Posterior cingulate gyrus (tissue), 11 donors: ENCODE measurements at regions not wholly inside any gene's neighbourhood (a gene's known extent, or its start where the extent isn't known, plus 50 kb on each side); places are given as distances from the start of the nearest gene placed in this dataset.

Source experiments
- DNase-seq, 10 donors: peaks; one replicate each; pipeline versions ENCODE4 v3.0.0 to v3.0.0-alpha.2; 2020 to 2021; ENCODE audit warnings: mixed read lengths in 3 of 10
- intact Hi-C: fragments of 100-400 bp; cut with DNase I; formaldehyde crosslinking; loops from one replicate; pipeline ENCODE4 v1.15.1; 2023

GRCh38 chr20:11017446-11017845 lies 343.6 kb upstream of the JAG1 start:
- intact Hi-C loops, result no loop called here
- no peak for DNase-seq

DNA sequence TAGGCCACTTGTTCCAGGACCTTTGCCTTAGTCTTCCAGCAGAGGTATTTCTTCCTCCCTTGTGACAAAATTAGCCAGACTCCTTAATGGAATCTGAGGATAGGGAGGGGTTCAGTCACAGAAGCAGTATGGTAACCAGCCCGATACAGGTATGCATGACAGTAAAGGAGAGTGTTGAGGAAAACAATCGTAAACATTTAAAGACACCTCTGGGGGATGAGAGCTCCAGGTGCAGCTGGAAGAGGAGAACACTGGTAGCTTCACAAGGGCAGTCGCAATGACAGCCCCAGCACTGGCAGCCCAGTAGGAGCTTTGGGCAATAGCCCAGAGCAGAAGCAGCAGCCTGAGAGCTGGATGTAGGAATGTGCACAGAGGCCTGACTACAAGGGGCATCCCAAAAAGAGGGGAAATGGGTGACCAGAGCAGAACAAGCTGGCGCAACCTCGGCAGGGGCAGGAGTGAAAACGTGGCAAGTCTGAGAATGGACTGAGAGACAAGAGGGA lies 344.9 kb upstream of the JAG1 start:
- intact Hi-C loops, result no loop called here

GRCh38 chr20:11020712-11021111 lies 346.9 kb upstream of the JAG1 start:
- intact Hi-C loops, result no loop called here
- DNase-seq, result no peak

More for the DNA sequence above, 344.9 kb upstream of the JAG1 start:
- no peak for DNase-seq

DNA sequence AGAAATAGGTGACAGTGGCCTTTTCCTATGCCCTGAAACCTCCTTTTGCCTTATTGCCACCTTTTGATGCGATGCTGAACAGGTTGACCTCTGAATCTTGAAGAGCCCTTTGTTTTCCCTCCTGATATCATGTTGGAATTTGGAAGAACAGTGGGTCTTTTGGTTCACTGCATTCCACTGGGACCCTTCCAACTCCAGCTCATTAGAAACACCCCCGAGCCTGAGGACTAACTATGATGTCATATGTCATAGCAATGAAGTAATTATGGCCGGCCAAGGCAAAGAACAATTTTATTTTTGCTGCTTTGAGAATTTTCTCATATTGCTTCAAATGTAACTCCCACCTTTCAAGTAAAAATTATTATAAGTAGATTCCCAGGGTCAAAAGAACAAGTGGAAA lies 353.4 kb upstream of the JAG1 start:
- intact Hi-C loops, result no loop called here
- DNase-seq, result no peak

DNA sequence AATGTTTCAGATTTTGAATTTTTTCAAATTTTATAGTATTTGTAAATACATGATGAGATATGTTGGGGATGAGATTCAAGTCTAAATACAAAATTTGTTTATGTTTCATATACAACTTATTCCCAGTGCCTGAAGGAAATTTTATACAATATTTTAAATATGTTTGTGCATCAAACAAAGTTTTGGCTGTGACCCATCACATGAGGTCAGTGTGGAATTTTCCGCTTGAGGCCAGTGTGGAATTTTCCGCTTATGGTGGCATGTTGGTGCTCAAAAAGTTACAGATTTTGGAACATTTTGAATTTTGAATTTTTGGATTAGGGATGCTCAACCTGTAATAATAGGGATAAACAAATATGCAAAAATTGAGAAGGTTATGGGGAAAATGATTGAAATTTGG lies 356.6 kb upstream of the JAG1 start:
- no peak for DNase-seq
- intact Hi-C loops, result no loop called here

DNA sequence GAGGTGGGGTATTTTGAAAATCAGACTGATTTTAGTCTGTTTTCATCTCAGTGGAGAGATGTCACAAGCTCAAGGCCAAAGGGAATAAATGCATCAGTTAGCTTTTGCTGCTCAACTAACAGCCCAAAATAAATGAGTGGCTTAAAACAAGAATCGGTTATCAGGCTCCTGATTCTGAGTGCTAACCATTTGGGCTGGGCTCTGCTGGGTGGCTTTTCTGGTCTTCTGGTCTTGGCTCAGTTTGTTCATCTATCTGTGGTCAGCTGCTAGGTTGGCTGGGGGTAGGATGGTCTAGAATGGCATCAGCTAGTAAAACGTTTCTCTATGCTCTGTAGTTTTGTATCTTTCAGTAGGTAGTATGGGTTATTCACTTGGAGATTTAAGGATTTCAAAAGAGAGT lies 357.5 kb upstream of the JAG1 start:
- intact Hi-C loops, result no loop called here

DNA sequence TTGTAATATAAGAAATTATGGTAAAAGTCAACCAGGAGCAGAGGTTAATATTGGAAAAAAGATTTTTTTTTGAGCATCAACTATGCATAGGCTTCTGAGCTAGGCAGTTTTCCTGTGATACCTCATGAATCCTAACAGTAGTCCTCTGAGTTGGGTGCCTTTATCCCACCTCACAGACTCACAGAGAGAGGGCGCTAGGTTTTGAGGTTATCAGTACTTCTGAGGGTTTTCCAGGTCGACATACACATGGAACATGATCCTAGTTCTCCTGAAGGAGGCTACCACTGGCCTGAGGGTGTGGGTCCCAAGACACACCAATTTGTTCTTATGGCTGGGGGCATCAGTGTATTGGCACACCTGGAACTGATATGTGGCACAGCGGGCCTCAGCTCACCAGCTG lies 358.8 kb upstream of the JAG1 start:
- intact Hi-C loops, result no loop called here
- DNase-seq, result no peak

More for the DNA sequence above, 357.5 kb upstream of the JAG1 start:
- DNase-seq, result no peak

- no peak for DNase-seq
- intact Hi-C loops, result no loop called here
Measured at GRCh38 chr20:11034025-11034424, 360.2 kb upstream of the JAG1 start.

DNA sequence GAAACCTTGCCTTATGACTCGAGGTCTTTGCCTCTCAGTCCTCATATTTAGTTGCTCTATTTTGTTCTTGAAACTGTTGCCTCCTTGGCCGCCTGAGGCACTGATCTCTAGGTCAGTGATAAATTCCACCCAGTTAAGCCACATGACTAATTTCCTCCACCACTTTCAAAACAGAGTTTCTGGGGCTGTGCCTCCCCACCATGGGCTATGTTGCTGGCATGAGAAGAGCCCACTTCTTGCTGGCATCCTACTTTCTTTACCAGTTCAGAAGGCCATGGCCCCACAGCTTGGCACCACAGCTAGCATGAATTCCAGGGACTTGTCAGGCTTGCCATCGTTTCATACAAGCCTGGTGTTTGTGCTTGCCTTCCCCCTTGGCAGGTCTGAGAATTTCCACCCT lies 361.4 kb upstream of the JAG1 start:
- intact Hi-C loops, result no loop called here

GRCh38 chr20:11041396-11041795 lies 367.6 kb upstream of the JAG1 start:
- intact Hi-C loops, result no loop called here
- DNase-seq, result no peak

More for the DNA sequence above, 361.4 kb upstream of the JAG1 start:
- no peak for DNase-seq

DNA sequence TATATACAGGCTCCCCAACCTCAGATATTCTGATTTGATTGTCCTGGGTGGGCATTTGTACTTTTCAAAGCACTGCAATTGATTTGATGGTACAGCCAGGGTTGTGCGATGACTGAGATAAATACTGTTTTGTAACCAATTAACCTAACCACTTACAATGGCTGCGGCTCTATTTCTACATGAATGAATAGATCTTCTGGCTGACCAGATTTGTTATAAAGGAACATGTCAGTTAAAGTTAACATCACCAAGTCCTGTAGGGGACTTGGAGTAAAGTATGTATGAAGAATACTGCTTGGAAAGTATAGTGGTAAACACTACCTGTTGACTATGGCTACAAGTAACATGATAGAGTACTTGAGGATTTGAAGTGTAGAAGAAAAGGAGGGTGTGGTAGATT lies 369.2 kb upstream of the JAG1 start:
- intact Hi-C loops, result no loop called here
- DNase-seq, result no peak

- no peak for DNase-seq
- intact Hi-C loops, result no loop called here
Measured at GRCh38 chr20:11044561-11044960, 370.8 kb upstream of the JAG1 start.

DNA sequence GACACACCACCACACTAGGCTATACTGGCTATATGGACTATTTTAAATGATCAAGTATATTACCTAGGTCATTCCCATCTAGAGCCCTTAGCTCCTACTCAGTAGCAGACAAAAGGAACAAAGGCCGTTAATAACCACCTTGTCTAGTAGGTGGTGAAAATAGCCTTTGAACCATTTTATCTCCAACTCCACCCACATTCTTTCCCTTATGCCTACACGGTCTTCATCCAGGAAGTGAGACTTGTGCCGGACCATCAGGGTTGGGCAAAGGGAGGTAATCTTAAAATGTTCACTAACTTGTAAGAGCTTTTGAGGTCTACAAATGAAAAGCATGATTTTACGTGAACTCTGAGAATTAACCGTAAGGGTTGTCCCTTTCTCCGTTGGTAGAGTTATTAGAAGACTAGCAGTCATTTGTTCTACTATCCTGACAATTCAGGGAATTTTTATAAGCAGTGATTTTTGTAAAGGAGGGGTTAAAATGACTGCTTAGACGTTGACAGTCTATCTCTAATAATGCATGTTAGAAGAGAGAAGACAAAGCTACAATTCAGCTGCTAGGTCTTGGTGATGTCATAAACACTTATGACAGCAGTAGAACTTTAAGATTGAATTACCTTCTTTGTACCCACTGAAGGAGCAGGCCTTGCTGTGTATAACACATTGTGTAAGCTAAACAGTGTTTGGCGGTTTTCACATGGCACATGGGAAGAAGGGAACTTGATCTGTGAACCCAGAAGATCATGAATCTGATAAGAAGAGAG lies 371.8 kb upstream of the JAG1 start:
- DNase-seq, result no peak
- intact Hi-C loops, result no loop called here

DNA sequence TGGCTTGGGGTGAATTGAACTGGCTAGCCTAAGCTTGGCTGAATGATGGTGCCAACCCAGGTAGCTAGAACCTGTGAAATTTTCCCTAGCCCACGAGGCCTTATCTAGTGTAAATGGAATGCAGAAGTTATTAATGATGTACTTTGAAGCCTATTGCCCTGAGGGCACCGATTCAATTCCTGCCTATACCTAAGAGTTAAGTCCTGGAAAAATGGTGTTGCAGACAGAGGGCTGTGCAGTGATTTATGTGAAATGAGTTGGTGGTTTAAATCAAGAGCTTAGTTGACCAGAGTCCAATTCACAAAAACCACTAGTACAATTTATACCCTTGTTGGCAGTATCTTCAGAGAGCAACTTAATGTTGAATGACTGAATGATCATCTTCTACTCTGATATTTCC lies 373.8 kb upstream of the JAG1 start:
- intact Hi-C loops, result no loop called here

DNA sequence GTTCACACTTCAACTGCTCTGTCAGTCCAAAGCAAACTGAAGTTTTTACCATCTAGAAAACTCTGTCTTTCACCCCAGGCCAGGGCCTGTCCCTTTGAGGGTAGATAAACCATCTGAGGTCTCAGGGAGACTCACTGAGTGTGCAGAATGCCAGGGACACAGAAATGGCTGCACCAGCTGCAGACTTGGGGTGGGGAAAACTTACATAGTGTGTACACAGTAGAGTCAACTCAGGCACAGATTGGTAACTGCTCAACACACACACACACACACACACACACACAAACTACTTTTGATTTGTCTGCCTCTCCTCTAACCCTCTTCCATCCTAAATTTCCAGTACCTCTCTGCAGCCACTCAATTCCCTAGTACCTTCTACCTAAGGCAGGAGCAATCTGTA lies 374.9 kb upstream of the JAG1 start:
- intact Hi-C loops, result no loop called here
- no peak for DNase-seq

More for the DNA sequence above, 373.8 kb upstream of the JAG1 start:
- DNase-seq, result no peak

DNA sequence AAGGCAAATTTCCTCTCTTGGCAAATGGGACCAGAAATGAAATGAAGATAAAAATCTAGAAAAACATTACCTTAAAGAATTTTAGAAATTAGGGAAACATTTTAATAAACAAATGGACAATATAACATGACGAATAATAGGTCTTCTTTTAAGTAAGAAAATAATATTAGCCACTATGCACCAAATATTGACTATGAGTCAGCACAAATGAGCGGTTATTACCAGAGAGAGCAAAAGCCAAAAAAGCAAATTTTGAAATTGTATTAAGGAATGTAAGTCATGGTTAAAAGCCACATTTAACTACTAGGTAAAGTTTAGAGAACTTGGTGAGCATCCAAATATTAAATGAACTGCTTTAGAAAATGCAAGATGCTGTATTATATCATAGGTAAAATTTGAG lies 376.6 kb upstream of the JAG1 start:
- intact Hi-C loops, result no loop called here
- DNase-seq, result no peak

DNA sequence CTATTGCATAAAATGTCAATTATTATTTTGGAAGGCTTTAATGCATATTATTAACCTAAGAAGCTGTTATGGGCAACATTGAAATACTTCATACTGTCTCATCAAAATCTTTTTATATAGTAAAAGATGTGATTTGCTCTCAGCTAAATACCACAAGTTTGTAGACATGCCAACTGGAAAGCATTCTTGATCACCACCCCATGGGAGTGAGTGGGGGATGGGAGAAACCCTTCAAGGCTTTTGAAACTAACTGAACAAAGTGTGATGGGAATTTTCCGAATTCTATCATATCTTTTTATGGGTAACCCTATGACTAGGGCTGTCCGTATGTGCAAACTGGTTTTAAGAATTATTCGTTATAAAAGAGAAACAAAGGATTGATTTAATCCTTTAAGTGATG lies 377.3 kb upstream of the JAG1 start:
- no peak for DNase-seq

DNA sequence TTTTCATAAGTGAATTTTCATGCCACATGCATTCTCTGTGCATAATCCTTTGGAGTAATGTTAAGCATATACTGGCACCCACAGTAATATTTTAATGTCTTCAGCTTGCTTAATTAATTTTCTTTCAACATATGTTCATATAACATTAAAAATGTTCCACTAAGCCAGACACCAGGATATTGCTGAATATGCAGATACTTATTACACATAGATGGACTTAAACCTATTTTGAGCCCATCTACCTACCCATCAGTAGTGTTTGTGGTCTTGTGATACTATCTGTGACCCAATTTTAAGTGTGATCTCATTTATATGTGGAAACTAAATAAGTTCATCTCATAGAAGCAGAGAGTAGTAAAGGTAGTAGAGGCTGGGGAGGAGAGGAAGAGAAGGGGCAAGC lies 379.5 kb upstream of the JAG1 start:
- intact Hi-C loops, result no loop called here
- no peak for DNase-seq

More for the DNA sequence above, 377.3 kb upstream of the JAG1 start:
- intact Hi-C loops, result no loop called here

DNA sequence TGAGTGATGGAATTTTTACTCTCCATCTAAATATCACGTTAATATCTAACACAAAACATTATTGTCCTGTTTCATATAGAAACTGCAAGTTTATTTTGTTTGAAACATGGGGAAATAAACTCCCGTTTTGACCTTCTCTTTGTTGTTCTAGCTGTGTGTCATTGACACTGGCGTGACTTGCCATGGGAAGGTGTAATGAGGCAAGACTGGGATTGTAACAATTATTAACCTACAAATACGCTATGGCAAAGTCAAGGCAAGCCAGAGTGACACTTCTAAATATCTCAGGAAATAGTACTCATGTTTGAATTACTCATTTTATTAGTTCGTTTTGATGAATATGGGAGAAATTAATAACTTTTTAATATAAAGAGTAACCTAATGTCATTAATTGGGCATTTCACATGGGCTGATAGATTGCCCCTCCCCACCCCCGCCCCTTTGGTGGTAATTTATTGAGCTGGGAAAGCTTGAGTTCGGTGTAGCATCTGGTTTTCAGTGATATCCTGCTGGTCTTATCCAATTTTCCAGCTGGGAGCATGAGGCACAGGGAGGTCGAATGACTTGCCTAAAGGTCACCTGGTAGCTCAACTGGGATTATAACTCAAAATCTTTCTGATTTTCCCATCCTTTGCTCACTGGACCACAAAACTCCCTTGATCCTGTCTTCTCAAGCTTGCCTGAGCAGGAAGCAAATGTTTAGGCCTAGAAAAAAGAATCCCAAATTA lies 380.6 kb upstream of the JAG1 start:
- DNase-seq, result no peak
- intact Hi-C loops, result no loop called here

DNA sequence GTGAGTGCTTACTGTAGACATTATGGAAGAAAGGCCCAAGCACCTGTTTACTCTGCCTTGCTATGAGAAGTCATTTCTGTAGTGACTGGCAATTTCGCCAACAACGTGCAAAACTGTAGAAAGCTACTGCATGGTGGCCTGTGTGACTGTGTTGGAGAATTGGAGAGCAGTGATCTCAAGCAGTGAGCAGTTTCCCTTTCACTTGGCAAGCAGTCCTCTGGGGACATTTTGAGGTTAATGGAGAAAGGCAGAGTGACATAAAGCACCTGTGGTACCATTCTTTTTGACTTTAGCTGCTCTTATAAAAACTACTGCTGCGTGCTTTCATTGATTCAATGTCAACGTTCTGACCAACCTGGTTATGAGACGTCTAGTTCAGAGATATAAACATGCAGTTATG lies 382.6 kb upstream of the JAG1 start:
- no peak for DNase-seq
- intact Hi-C loops, result no loop called here

DNA sequence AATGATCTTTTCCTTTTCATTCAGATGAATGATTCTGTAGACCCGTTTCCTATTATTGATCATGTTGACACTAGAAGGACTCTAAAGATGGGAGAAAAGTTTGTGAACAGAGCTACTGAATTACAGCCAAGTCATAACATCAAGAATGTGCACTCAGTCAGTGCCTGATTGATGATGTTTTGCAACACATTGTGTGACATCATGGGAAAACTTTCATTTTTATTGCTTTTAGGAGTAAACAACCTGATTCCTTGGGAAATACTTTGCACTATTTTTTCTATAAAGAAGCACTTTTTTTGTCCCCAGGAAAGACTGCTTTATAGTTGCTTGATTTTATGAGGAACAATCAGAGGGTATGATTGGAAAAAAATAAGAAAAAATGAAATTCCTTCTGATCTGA lies 383.8 kb upstream of the JAG1 start:
- intact Hi-C loops, result no loop called here
- no peak for DNase-seq

GRCh38 chr20:11059659-11060058 lies 385.9 kb upstream of the JAG1 start:
- no peak for DNase-seq
- intact Hi-C loops, result no loop called here
